ENCODE measurements at regions not wholly inside any gene's neighbourhood (a gene's known extent, or its start where the extent isn't known, plus 50 kb on each side); places are given as distances from the start of the nearest gene placed in this dataset.

GRCh38 chr21:23706431-23706830, 1900.8 kb downstream of the MRPL39 start:
- no peak overlapping the region for H3K4me3 ChIP-seq (ENCODE audit: control insufficient read depth, low read depth, low read length)
- TF ChIP-seq CTCF (IDR thresholded peaks at IDR 0.05; ENCODE audit: control insufficient read depth, insufficient read depth, low read depth, low read length, missing control alignments): no peak
- no peak for DNase-seq (ENCODE audit: low read depth)

DNA sequence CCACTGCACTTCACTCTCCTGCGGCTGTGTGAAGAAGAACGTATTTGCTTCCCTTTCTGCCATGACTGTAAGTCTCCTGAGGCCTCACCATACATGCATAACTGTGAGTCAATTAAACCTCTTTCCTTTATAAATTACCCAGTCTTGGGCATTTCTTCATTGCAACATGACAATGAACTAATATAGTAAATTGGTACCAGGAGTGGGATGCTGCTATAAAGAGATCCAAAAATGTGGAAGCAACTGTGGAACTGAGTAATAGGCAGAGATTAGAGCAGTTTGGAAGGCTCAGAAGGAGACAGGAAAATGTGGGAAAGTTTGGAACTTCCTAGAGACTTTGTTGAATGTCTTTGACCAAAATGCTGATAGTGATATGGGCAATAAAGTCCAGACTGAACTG, 1907.9 kb downstream of the MRPL39 start:
- DNase-seq (ENCODE audit: low read depth): no peak
- TF ChIP-seq CTCF (IDR thresholded peaks at IDR 0.05; ENCODE audit: control insufficient read depth, insufficient read depth, low read depth, low read length, missing control alignments): no peak
- H3K4me3 ChIP-seq (ENCODE audit: control insufficient read depth, low read depth, low read length): no peak overlapping the region

GRCh38 chr21:23698619-23699018, 1908.7 kb downstream of the MRPL39 start:
- H3K4me3 ChIP-seq (ENCODE audit: control insufficient read depth, low read depth, low read length): no peak overlapping the region
- no peak for TF ChIP-seq CTCF (IDR thresholded peaks at IDR 0.05; ENCODE audit: control insufficient read depth, insufficient read depth, low read depth, low read length, missing control alignments)
- DNase-seq (ENCODE audit: low read depth): no peak

DNA sequence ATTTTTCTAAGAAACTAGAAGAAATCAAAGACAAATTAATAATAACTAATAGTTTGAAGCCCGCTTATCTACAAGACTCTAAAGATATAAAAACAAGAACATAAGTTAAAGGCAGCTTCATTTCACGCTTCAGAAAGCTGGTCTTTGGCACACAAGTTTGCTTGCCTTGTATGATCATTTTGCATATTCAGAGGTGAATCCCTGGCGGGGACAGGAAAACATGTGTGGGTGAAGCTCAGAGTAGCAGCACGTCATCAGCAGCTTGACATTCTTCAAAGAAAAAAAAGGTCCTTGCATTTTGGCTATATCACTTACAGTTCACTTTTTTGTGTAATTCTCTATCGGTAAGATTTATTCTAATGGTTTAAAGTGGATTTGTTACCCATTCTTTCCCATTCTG, 1911.8 kb downstream of the MRPL39 start:
- no peak overlapping the region for H3K4me3 ChIP-seq (ENCODE audit: control insufficient read depth, low read depth, low read length)
- TF ChIP-seq CTCF (IDR thresholded peaks at IDR 0.05; ENCODE audit: control insufficient read depth, insufficient read depth, low read depth, low read length, missing control alignments): no peak
- DNase-seq (ENCODE audit: low read depth): no peak

DNA sequence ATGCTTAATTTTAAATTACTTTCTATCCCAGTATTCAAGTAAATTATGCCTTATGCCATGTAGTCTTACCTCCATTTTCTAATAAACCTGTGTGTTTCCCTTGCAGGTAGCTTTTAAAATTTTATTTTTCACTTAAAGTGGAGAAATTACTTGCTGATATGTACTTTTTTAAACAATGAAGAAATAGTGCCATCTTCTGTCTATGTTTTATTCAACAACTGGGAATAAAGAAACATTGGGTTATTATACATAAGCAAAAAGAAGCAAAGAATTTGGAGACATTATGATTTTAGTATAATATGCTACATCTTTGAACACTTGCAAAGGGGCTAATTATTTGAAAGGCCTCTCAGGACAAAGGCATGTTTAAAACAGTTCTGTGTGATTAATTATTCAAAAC, 1912.9 kb downstream of the MRPL39 start:
- no peak overlapping the region for H3K4me3 ChIP-seq (ENCODE audit: control insufficient read depth, low read depth, low read length)
- no peak for TF ChIP-seq CTCF (IDR thresholded peaks at IDR 0.05; ENCODE audit: control insufficient read depth, insufficient read depth, low read depth, low read length, missing control alignments)
- DNase-seq (ENCODE audit: low read depth): no peak

DNA sequence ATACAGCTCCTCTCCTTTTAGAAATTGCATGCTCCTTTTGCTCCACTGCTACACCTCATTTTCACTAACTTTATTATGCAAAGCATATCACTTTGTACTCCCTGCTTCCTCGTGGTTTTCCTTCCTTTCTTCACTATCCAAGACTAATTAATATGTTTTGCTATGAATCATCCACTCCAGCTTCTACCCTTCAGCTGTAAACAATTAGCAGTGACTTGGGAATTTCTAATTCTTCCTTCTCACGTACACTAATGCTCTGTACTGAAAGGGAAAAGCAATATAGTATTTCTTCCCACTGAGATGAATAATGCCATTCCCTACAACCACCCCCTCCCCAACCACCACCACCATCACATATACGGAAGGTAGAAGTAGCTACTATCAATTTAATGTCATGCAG, 1917.0 kb downstream of the MRPL39 start:
- no peak for TF ChIP-seq CTCF (IDR thresholded peaks at IDR 0.05; ENCODE audit: control insufficient read depth, insufficient read depth, low read depth, low read length, missing control alignments)
- no peak for DNase-seq (ENCODE audit: low read depth)

More for the DNA sequence above, 1917.0 kb downstream of the MRPL39 start:
- H3K4me3 ChIP-seq (ENCODE audit: control insufficient read depth, low read depth, low read length): no peak overlapping the region

All from AG09309 (cell line).